Mucosa of stomach (tissue), 1 donor: ENCODE measurements at regions not wholly inside any gene's neighbourhood (a gene's known extent, or its start where the extent isn't known, plus 50 kb on each side); places are given as distances from the start of the nearest gene placed in this dataset.

ENCODE experiments used
- H3K27me3 ChIP-seq: one replicate; pipeline ENCODE4 v1.7.0; 2013; ENCODE audit warnings: mild to moderate bottlenecking, low read length; ENCODE audit not compliant: control insufficient read depth, insufficient read depth
- H3K36me3 ChIP-seq: one replicate; pipeline ENCODE4 v1.7.0; 2013; ENCODE audit warnings: low read length; ENCODE audit not compliant: control insufficient read depth, insufficient read depth
- H3K4me1 ChIP-seq: one replicate; pipeline ENCODE4 v1.7.0; 2013; ENCODE audit warnings: mild to moderate bottlenecking, low read length; ENCODE audit not compliant: control insufficient read depth, insufficient read depth
- H3K4me3 ChIP-seq: one replicate; pipeline ENCODE4 v1.7.0; 2013; ENCODE audit warnings: low read length
- H3K9ac ChIP-seq: one replicate; pipeline ENCODE4 v1.7.0; 2013; ENCODE audit warnings: mild to moderate bottlenecking, low read length, moderate library complexity
- H3K9me3 ChIP-seq: one replicate; pipeline ENCODE4 v1.7.0; 2013; ENCODE audit warnings: mild to moderate bottlenecking, low read length, moderate library complexity; ENCODE audit not compliant: control insufficient read depth
- donor health status: Pancreatic carcinoma.

DNA sequence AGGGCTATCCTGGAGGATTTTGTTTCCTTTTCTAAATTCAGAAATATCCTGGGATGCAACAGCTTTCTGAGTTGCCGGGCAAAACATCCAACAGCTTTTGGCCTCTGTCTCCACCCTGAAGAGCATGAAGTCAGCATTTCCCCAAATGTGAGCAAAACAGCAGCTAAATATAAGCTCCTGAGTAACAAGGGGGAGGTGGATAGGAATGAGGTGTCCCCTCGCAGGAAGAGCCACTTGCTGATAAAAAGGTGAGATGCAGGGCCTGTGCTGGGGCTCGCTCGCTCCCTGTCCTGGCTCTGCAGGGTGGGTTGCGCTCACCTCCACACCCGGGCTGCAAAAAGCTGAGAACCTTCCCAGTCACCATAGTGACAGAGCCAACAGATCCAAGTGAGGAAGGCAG, 264.3 kb downstream of the ZEB1 start:
- no peak overlapping the region for H3K4me3 ChIP-seq
- no peaks in the 10 kb centered on the region for H3K9me3 ChIP-seq
- no peak overlapping the region for H3K9ac ChIP-seq
- no peaks in the 10 kb centered on the region for H3K36me3 ChIP-seq
- H3K4me1 ChIP-seq: peaks cover 30% of the 10 kb centered on the region
- H3K27me3 ChIP-seq: no peaks in the 10 kb centered on the region

DNA sequence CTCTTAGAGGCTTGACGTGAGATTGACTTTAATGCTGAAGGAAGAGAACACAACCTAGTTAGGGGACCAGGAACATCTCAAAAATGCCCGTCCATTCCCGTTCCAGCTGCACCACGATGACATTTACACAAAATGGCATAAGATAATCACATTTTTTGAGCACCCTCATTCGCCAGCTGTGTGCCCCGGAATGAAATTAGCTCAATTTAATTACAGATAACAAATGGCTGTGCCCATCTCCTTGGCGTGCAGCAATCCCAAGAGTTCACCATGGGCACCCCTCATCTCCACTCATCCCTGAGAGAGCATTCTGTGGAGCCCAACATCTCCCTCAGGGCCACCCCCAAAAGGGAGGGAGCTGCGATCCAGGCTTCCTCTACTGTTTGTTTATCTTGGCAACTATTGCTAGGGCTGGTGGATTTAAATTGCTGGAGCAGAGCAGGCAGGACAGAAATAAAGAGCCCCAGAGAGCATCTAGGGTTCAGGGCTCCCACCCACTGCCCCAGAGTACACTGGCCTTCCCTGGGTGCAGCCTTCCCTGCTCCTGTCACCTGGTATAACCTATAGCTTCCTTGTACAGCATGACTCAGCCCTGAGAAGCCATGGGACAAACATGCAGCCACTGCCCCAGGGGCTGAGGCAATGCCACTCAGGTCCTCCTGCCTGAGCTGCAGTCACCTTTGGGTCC, 263.5 kb downstream of the ZEB1 start:
- H3K27me3 ChIP-seq: no peaks in the 10 kb centered on the region
- H3K4me1 ChIP-seq: peaks cover 30% of the 10 kb centered on the region
- H3K36me3 ChIP-seq: no peaks in the 10 kb centered on the region
- H3K9me3 ChIP-seq: no peaks in the 10 kb centered on the region
- no peak overlapping the region for H3K4me3 ChIP-seq
- H3K9ac ChIP-seq: no peak overlapping the region

DNA sequence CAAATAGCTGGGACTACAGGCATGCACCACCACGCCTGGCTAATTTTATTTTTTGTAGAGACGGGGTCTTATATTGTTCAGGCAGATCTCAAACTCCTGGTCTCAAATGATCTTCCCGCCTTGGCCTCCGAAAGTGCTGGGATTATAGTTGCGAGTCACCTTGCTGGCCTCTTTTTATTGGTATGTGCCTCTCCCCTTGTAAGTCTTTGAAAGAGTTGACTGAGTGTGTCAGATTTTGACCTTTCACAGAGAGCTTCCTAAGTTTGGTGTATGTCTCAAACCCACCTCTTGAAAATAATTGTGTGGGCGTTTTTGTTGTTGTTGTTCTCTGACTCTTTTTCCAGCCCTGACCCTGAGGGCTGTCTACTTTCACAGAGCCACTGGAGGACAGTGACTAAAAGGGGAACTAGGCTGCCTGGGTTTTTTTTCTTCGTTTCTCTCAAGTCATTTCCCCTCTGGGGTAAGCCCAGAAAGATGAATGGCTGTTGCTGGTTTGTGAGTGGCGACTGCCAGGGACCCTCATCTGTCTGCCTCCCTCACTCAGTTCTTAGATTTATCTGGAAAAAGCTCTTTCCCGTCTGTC, 262.8 kb downstream of the ZEB1 start:
- no peak overlapping the region for H3K9ac ChIP-seq
- H3K9me3 ChIP-seq: no peaks in the 10 kb centered on the region
- peaks cover 30% of the 10 kb centered on the region for H3K4me1 ChIP-seq
- no peak overlapping the region for H3K4me3 ChIP-seq
- H3K27me3 ChIP-seq: no peaks in the 10 kb centered on the region
- H3K36me3 ChIP-seq: no peaks in the 10 kb centered on the region

DNA sequence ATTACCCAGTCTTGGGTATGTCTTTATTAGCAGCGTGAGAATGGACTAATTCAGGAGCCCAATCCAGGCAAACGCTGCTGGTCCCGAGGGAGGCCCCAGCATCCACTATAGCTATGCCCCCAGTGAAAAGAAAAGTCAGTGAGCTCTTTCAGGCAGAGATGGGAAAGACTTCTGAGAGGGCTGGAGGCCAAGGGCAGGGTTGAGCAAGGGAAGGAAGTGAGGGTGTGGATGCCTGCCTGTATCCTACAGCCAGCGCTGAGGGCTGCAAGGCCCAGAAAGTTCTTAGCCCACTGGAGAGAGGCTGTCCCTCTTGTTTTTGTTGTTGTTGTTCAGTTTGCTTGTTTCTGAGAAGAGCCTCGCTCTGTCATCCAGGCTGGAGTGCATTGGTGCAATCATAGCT, 261.6 kb downstream of the ZEB1 start:
- H3K4me3 ChIP-seq: no peak overlapping the region
- H3K36me3 ChIP-seq: no peaks in the 10 kb centered on the region
- no peak overlapping the region for H3K9ac ChIP-seq
- H3K27me3 ChIP-seq: no peaks in the 10 kb centered on the region
- H3K9me3 ChIP-seq: no peaks in the 10 kb centered on the region
- peaks cover 30% of the 10 kb centered on the region for H3K4me1 ChIP-seq
